Lung (tissue), 11 donors: ENCODE measurements at regions not wholly inside any gene's neighbourhood (a gene's known extent, or its start where the extent isn't known, plus 50 kb on each side); places are given as distances from the start of the nearest gene placed in this dataset.

ENCODE experiments used
- ATAC-seq: fragments of 200-7000 bp; cut with Tn5 transposase; one replicate; pipeline ENCODE4 v1.9.1; 2020; ENCODE audit warnings: moderate number of reproducible peaks; ENCODE audit not compliant: insufficient read depth, low FRiP score
- DNase-seq, 3 donors: peaks; one replicate each; pipeline ENCODE4 v3.0.0-alpha.2; 2013 to 2017
- H3K27ac ChIP-seq, 2 donors: one replicate each; pipeline ENCODE4 v1.5.1; 2013; ENCODE audit warnings: mild to moderate bottlenecking in 2 of 2, moderate library complexity in 2 of 2, control low read depth in 1 of 2, inconsistent platforms in 1 of 2, low read depth in 1 of 2, low read length in 1 of 2
- H3K27me3 ChIP-seq, 3 donors: one replicate each; pipeline ENCODE4 v1.5.1; 2013; ENCODE audit warnings: low read length in 2 of 3; ENCODE audit not compliant: control insufficient read depth in 3 of 3, insufficient read depth in 3 of 3
- H3K36me3 ChIP-seq, 4 donors: one replicate each; pipeline ENCODE4 v1.5.1; 2013; ENCODE audit warnings: low read length in 4 of 4, mild to moderate bottlenecking in 1 of 4, moderate library complexity in 1 of 4; ENCODE audit not compliant: control insufficient read depth in 4 of 4, insufficient read depth in 4 of 4
- H3K4me1 ChIP-seq, 5 donors: one replicate each; pipeline ENCODE4 v1.5.1; 2013; ENCODE audit warnings: low read length in 5 of 5, mild to moderate bottlenecking in 2 of 5, moderate library complexity in 1 of 5; ENCODE audit not compliant: control insufficient read depth in 5 of 5, insufficient read depth in 5 of 5
- H3K4me3 ChIP-seq: one replicate; pipeline ENCODE4 v1.5.1; 2013; ENCODE audit warnings: mild to moderate bottlenecking, control low read depth, moderate library complexity
- H3K9ac ChIP-seq, 2 donors: one replicate each; pipeline ENCODE4 v1.5.1; 2013; ENCODE audit warnings: low read length in 2 of 2, control low read depth in 1 of 2; ENCODE audit not compliant: insufficient read depth in 1 of 2
- H3K9me3 ChIP-seq, 4 donors: one replicate each; pipeline ENCODE4 v1.5.1; 2013; ENCODE audit warnings: low read length in 3 of 4, mild to moderate bottlenecking in 1 of 4, moderate library complexity in 1 of 4; ENCODE audit not compliant: control insufficient read depth in 4 of 4, insufficient read depth in 3 of 4
- WGBS, 2 donors: extraction: QIAGEN DNeasy Blood & Tissue Kit; methylation state at CpG; one replicate each; pipeline ENCODE4 v1.1.7; 2013; 5-methylcytosine and 5-hydroxymethylcytosine counted together
- TF ChIP-seq, protein P1 (sequence below): IDR thresholded peaks from 2 replicates; pipeline ENCODE4 v1.5.1; 2012; ENCODE audit warnings: mild to moderate bottlenecking; ENCODE audit errors: control extremely low read depth, extremely low read depth
- donor health status: control.
- donor health status: control.
- donor health status: Bipolar disorder and iron deficiency.
- donor health status: healthy.
- donor health status: DM: yes; HTN: yes; CAD: no.

DNA sequence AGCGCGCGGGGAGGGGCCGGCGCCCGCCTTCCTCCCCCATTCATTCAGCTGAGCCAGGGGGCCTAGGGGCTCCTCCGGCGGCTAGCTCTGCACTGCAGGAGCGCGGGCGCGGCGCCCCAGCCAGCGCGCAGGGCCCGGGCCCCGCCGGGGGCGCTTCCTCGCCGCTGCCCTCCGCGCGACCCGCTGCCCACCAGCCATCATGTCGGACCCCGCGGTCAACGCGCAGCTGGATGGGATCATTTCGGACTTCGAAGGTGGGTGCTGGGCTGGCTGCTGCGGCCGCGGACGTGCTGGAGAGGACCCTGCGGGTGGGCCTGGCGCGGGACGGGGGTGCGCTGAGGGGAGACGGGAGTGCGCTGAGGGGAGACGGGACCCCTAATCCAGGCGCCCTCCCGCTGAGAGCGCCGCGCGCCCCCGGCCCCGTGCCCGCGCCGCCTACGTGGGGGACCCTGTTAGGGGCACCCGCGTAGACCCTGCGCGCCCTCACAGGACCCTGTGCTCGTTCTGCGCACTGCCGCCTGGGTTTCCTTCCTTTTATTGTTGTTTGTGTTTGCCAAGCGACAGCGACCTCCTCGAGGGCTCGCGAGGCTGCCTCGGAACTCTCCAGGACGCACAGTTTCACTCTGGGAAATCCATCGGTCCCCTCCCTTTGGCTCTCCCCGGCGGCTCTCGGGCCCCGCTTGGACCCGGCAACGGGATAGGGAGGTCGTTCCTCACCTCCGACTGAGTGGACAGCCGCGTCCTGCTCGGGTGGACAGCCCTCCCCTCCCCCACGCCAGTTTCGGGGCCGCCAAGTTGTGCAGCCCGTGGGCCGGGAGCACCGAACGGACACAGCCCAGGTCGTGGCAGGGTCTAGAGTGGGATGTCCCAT lies 232.8 kb downstream of the SEC14L1 start:
- peak overlapping the region in 1 of 2 donors; percentile 62 for H3K9ac ChIP-seq
- no peaks in the 10 kb centered on the region for H3K9me3 ChIP-seq
- H3K4me3 ChIP-seq = peak overlapping the region; percentile 62
- WGBS, 2 donors = 0 to 1% methylated on average over 61 to 90 of the region's 90 CpGs
- ATAC-seq (no peak), DNase-seq (peak; percentile 58 to 68 (median 64))
- peaks cover 0 to under 1% (median 0%) of the 10 kb centered on the region in 4 donors for H3K36me3 ChIP-seq
- no peaks in the 10 kb centered on the region for H3K27me3 ChIP-seq
- peak overlapping the region; percentile 86 to 96 for H3K27ac ChIP-seq
- peaks cover 18 to 68% (median 44%) of the 10 kb centered on the region in 5 donors for H3K4me1 ChIP-seq
- TF ChIP-seq, protein P1, sequence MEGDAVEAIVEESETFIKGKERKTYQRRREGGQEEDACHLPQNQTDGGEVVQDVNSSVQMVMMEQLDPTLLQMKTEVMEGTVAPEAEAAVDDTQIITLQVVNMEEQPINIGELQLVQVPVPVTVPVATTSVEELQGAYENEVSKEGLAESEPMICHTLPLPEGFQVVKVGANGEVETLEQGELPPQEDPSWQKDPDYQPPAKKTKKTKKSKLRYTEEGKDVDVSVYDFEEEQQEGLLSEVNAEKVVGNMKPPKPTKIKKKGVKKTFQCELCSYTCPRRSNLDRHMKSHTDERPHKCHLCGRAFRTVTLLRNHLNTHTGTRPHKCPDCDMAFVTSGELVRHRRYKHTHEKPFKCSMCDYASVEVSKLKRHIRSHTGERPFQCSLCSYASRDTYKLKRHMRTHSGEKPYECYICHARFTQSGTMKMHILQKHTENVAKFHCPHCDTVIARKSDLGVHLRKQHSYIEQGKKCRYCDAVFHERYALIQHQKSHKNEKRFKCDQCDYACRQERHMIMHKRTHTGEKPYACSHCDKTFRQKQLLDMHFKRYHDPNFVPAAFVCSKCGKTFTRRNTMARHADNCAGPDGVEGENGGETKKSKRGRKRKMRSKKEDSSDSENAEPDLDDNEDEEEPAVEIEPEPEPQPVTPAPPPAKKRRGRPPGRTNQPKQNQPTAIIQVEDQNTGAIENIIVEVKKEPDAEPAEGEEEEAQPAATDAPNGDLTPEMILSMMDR = no peak

DNA sequence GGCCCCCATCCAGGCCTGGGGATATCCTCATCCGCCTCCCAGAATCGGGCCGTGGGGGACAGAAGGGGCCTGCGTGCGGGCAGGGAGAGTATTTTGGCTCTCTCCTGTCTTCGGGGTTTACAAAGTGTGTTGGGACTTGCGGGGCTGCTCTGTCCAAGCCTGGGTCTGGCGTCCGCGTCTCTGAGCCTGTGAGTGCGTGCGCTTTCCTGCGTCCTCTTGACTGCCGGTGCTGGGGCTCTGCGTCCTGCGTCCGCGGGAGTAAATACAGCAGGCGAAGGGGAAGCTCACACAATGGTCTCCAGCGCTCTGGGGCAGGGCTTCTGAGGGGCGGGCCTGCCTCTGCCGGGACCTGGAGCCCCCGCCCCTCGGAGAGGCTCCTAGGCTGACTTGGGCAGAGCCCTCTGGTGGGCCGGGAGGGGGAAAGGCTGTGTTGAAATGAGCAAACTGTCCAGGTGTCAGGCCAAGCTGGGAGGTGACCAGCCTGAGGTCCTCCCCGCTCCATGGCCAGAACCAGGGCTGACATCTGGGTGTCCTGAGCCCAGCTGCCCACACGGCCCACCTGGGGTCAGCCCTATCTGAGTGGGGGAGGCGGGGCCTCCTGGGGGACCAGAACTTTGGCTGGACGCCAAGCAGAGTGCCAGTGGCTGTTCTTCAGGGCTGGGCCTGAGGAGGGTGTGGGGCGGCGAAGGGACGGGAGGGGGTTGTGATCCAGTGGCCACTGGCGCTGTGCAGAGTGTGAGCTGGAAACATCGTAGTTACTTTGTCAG lies 233.6 kb downstream of the SEC14L1 start:
- Histone ChIP-seq H3K4me1 (peaks cover 21 to 76% (median 50%) of the 10 kb centered on the region in 5 donors), H3K27ac (peak overlapping the region; percentile 86 to 96), H3K36me3 (peaks cover 0 to 2% (median 0%) of the 10 kb centered on the region in 4 donors), H3K9me3 (no peaks in the 10 kb centered on the region), H3K9ac (peak overlapping the region; percentile 12 to 62), H3K27me3 (no peaks in the 10 kb centered on the region), H3K4me3 (peak overlapping the region; percentile 62)
- DNase-seq (peak; percentile 91 to 94 (median 93)), ATAC-seq (peak; percentile 16)
- TF ChIP-seq, protein P1 = peak; percentile 4
- WGBS, 2 donors = 3% methylated on average over 34 of the region's 34 CpGs

- Histone ChIP-seq H3K9ac (peak overlapping the region; percentile 12 to 34), H3K36me3 (peaks cover 0 to 2% (median 0%) of the 10 kb centered on the region in 4 donors), H3K4me3 (no peak overlapping the region), H3K27ac (peak overlapping the region; percentile 86 to 96), H3K9me3 (no peaks in the 10 kb centered on the region), H3K27me3 (no peaks in the 10 kb centered on the region), H3K4me1 (peaks cover 25 to 84% (median 58%) of the 10 kb centered on the region in 5 donors)
- TF ChIP-seq, protein P1 = no peak
- no peak for ATAC-seq
- WGBS, 2 donors = 48 to 68% methylated on average over 19 of the region's 19 CpGs
- peak; percentile 66 to 76 (median 74) for DNase-seq
These were observed 234.5 kb downstream of the SEC14L1 start for GRCh38 chr17:77375108-77375916.
